GM19467 (cell line): ENCODE measurements at regions not wholly inside any gene's neighbourhood (a gene's known extent, or its start where the extent isn't known, plus 50 kb on each side); places are given as distances from the start of the nearest gene placed in this dataset.
"Not testable (repeated sequence)": the region's sequence is repeated elsewhere in the genome, so short reads cannot be mapped to it uniquely, and the experiment has no call there.

Experiments used
- ATAC-seq: cut with Tn5 transposase; IDR thresholded peaks from one replicate; pipeline ENCODE4 v1.9.1; 2021; ENCODE audit warnings: mild to moderate bottlenecking, moderate library complexity; ENCODE audit not compliant: unreplicated experiment

GRCh38 chr9:7739595-7739994 lies 60.0 kb downstream of the DMAC1 start:
- ATAC-seq = no peak

- ATAC-seq = no peak
These were observed 64.3 kb downstream of the DMAC1 start for GRCh38 chr9:7735311-7735710.

- no peak for ATAC-seq
These were observed 69.5 kb downstream of the DMAC1 start for GRCh38 chr9:7730164-7730445.

- ATAC-seq = no peak
These were observed 70.0 kb downstream of the DMAC1 start for GRCh38 chr9:7729371-7730163.

- ATAC-seq = no peak
These were observed 78.3 kb downstream of the DMAC1 start for GRCh38 chr9:7721291-7721690.

- ATAC-seq = not testable (repeated sequence)
These were observed 86.5 kb downstream of the DMAC1 start for GRCh38 chr9:7713088-7713487.

- no peak for ATAC-seq
These were observed 88.9 kb downstream of the DMAC1 start for GRCh38 chr9:7710686-7711085.

- no peak for ATAC-seq
These were observed 91.6 kb downstream of the DMAC1 start for GRCh38 chr9:7707934-7708333.

GRCh38 chr9:7704543-7704942 lies 95.0 kb downstream of the DMAC1 start:
- no peak for ATAC-seq

GRCh38 chr9:7691909-7692308 lies 107.7 kb downstream of the DMAC1 start:
- no peak for ATAC-seq

- no peak for ATAC-seq
These were observed 109.6 kb downstream of the DMAC1 start for GRCh38 chr9:7690014-7690413.

- no peak for ATAC-seq
These were observed 111.0 kb downstream of the DMAC1 start for GRCh38 chr9:7688626-7689025.

GRCh38 chr9:7676609-7677156 lies 122.9 kb downstream of the DMAC1 start:
- no peak for ATAC-seq

GRCh38 chr9:7671847-7672246 lies 127.7 kb downstream of the DMAC1 start:
- ATAC-seq = no peak

GRCh38 chr9:7668541-7668940 lies 131.0 kb downstream of the DMAC1 start:
- ATAC-seq = no peak

GRCh38 chr9:7665874-7666273 lies 133.7 kb downstream of the DMAC1 start:
- no peak for ATAC-seq

- no peak for ATAC-seq
These were observed 139.8 kb downstream of the DMAC1 start for GRCh38 chr9:7659766-7660165.

GRCh38 chr9:7656636-7657035 lies 142.9 kb downstream of the DMAC1 start:
- ATAC-seq = no peak

GRCh38 chr9:7653262-7653661 lies 146.3 kb downstream of the DMAC1 start:
- no peak for ATAC-seq

GRCh38 chr9:7640231-7640630 lies 159.3 kb downstream of the DMAC1 start:
- ATAC-seq = no peak

GRCh38 chr9:7639471-7639870 lies 160.1 kb downstream of the DMAC1 start:
- ATAC-seq = no peak

- no peak for ATAC-seq
These were observed 162.6 kb downstream of the DMAC1 start for GRCh38 chr9:7636838-7637467.

GRCh38 chr9:7636309-7636708 lies 163.3 kb downstream of the DMAC1 start:
- ATAC-seq = no peak
